Keratinocyte (primary cell): ENCODE measurements at regions not wholly inside any gene's neighbourhood (a gene's known extent, or its start where the extent isn't known, plus 50 kb on each side); places are given as distances from the start of the nearest gene placed in this dataset.

Source experiments
- CTCF ChIP-seq, 3 experiments: IDR thresholded peaks in 1 of 3; conservative IDR thresholded peaks in 1 of 3; optimal IDR thresholded peaks in 1 of 3; 2 replicates in 2 of 3; 3 replicates in 1 of 3; pipeline versions ENCODE3 to v1.5.1; 2011; ENCODE audit warnings: low read length in 3 of 3, mild to moderate bottlenecking in 3 of 3, moderate library complexity in 2 of 3, control low read depth in 1 of 3, inconsistent platforms in 1 of 3; ENCODE audit not compliant: insufficient read depth in 2 of 3; ENCODE audit errors: extremely low read depth in 1 of 3
- EZH2 ChIP-seq: IDR thresholded peaks from one replicate; pipeline ENCODE4 v1.6.1; 2012; ENCODE audit warnings: inconsistent platforms, mild to moderate bottlenecking, low read length, moderate library complexity

GRCh38 chr13:73622381-73622780 lies 511.8 kb downstream of the KLF12 start:
- TF ChIP-seq CTCF (optimal IDR thresholded peaks at IDR 0.05 in 1 of 3, IDR thresholded peaks at IDR 0.05 in 1 of 3, conservative IDR thresholded peaks at IDR 0.05 in 1 of 3; ENCODE audit: extremely low read depth in 1 of 3, insufficient read depth in 2 of 3, low read length in 3 of 3) (no peak), EZH2 (no peak)
